Immature natural killer cell (primary cell): ENCODE measurements at regions not wholly inside any gene's neighbourhood (a gene's known extent, or its start where the extent isn't known, plus 50 kb on each side); places are given as distances from the start of the nearest gene placed in this dataset.
"Not testable (repeated sequence)": the region's sequence is repeated elsewhere in the genome, so short reads cannot be mapped to it uniquely, and the experiment has no call there.

Experiments used
- DNase-seq, 3 donors: peaks; one replicate each; pipeline ENCODE4 v3.0.0; 2022; ENCODE audit warnings: mixed read lengths in 1 of 3
- H3K27ac Mint-ChIP-seq, 6 donors: one replicate each; pipeline ENCODE4 v1.8.0; 2020; ENCODE audit warnings: mixed read lengths in 6 of 6, mild to moderate bottlenecking in 5 of 6, inconsistent platforms in 4 of 6, moderate library complexity in 3 of 6
- H3K27me3 Mint-ChIP-seq, 3 donors: one replicate each; pipeline ENCODE4 v1.8.0; 2020 to 2021; ENCODE audit warnings: low read depth in 3 of 3, mild to moderate bottlenecking in 3 of 3, mixed read lengths in 3 of 3, moderate library complexity in 3 of 3, inconsistent platforms in 1 of 3
- H3K36me3 Mint-ChIP-seq, 3 donors: one replicate each; pipeline ENCODE4 v1.8.0; 2020; ENCODE audit warnings: mixed read lengths in 3 of 3, inconsistent platforms in 2 of 3, mild to moderate bottlenecking in 2 of 3
- H3K4me1 Mint-ChIP-seq, 2 donors: one replicate each; pipeline ENCODE4 v1.8.0; 2020; ENCODE audit warnings: inconsistent platforms in 2 of 2, mild to moderate bottlenecking in 2 of 2, mixed read lengths in 2 of 2, moderate library complexity in 1 of 2
- H3K4me3 Mint-ChIP-seq, 5 donors: one replicate each; pipeline ENCODE4 v1.8.0; 2020; ENCODE audit warnings: mild to moderate bottlenecking in 5 of 5, mixed read lengths in 5 of 5, inconsistent platforms in 3 of 5, moderate library complexity in 3 of 5
- H3K9me3 Mint-ChIP-seq, 6 donors: one replicate each; pipeline ENCODE4 v1.8.0; 2020; ENCODE audit warnings: mild to moderate bottlenecking in 6 of 6, mixed read lengths in 6 of 6, inconsistent platforms in 4 of 6, moderate library complexity in 3 of 6

DNA sequence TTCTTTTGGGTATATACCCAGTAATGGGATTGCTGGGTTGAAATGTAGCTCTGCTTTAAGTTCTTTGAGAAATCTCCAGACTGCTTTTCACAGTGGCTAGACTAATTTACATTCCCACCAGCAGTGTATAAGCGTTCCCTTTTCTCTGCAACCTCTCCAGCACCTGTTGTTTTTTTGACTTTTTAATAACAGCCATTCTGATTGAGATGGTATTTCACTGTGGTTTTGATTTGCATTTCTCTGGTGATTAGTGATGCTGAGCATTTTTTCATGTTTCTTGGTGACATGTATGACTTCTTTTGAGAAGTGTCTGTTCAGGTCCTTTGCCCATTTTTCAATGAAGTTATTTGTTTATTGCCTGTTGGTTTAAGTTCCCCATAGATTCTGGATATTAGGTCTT lies 87.1 kb upstream of the TSC22D2 start:
- H3K9me3 Mint-ChIP-seq, H3K27ac Mint-ChIP-seq, H3K4me3 Mint-ChIP-seq, DNase-seq, H3K36me3 Mint-ChIP-seq, H3K4me1 Mint-ChIP-seq: not testable (repeated sequence)
- H3K27me3 Mint-ChIP-seq = peaks cover 3 to 11% (median 5%) of the 10 kb centered on the region in 3 donors

DNA sequence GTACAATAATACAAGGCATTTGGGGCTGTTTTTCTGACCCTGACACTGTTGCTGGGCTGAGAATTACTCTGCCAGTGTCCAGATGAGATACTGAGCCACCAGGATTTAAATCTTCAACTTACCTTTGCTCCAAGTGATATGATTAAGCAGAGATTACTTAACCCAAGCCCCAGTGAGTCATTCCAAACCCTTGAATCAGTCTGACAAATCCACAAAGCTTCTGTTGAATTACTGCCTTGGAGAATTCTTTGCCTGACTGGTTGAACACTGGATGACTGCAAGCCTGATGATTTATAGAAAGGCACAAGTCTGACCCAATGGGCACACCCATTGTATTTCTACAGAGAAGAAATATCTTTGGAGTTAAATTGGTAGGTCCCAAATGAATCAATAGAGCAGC lies 88.2 kb upstream of the TSC22D2 start:
- no peak for DNase-seq
- H3K27ac Mint-ChIP-seq = no peak overlapping the region
- H3K36me3 Mint-ChIP-seq = no peaks in the 10 kb centered on the region
- H3K4me3 Mint-ChIP-seq = no peak overlapping the region
- H3K27me3 Mint-ChIP-seq = peaks cover 3 to 9% (median 9%) of the 10 kb centered on the region in 3 donors
- no peaks in the 10 kb centered on the region for H3K4me1 Mint-ChIP-seq
- peaks cover 0 to 1% (median 0%) of the 10 kb centered on the region in 6 donors for H3K9me3 Mint-ChIP-seq

DNA sequence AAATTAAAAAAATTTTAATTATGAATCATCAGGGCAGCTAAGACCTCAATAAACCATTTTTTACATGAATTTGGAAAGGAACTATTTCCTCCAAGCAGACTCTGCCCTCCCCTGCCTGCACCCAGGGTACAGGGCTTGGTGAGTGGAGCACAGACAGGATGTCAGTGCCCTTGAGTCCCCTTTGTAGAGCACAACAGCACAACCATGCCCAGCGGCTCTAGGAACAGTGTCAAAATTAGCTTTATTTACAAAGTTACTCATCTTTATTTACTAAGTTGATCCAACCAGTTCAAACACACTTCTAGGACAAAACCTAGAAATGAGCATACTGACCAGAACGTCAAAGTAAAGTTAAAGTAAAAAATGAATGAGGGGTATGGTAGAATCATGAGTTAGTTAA lies 90.6 kb upstream of the TSC22D2 start:
- Mint-ChIP-seq H3K9me3 (peaks cover 0 to 1% (median 0%) of the 10 kb centered on the region in 6 donors), H3K4me3 (no peak overlapping the region), H3K27me3 (peaks cover 5 to 11% (median 5%) of the 10 kb centered on the region in 3 donors), H3K36me3 (no peaks in the 10 kb centered on the region), H3K4me1 (no peaks in the 10 kb centered on the region), H3K27ac (no peak overlapping the region)
- no peak for DNase-seq

DNA sequence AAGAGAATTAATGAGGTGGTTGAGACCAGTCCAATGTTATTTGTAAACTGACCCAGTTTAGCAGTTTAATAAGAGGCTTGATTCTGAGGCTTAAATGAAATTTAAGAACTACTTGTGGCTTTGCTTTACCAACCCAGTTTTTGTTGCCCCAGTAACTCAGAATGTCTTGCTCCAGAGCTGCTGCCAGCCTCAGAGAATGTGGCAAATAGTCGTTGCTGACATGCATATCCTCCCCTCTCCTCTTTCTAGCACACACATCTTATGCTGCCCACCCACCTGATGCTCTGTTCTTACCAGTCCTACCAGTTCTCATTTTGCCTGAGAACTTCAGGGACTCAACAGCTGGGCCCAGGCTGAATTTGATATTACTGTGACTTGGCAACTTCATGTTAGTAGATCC lies 92.4 kb upstream of the TSC22D2 start:
- no peak overlapping the region for H3K4me3 Mint-ChIP-seq
- no peak overlapping the region for H3K27ac Mint-ChIP-seq
- no peaks in the 10 kb centered on the region for H3K9me3 Mint-ChIP-seq
- peaks cover 0 to 11% (median 8%) of the 10 kb centered on the region in 3 donors for H3K27me3 Mint-ChIP-seq
- H3K4me1 Mint-ChIP-seq = no peaks in the 10 kb centered on the region
- DNase-seq = no peak
- H3K36me3 Mint-ChIP-seq = no peaks in the 10 kb centered on the region

DNA sequence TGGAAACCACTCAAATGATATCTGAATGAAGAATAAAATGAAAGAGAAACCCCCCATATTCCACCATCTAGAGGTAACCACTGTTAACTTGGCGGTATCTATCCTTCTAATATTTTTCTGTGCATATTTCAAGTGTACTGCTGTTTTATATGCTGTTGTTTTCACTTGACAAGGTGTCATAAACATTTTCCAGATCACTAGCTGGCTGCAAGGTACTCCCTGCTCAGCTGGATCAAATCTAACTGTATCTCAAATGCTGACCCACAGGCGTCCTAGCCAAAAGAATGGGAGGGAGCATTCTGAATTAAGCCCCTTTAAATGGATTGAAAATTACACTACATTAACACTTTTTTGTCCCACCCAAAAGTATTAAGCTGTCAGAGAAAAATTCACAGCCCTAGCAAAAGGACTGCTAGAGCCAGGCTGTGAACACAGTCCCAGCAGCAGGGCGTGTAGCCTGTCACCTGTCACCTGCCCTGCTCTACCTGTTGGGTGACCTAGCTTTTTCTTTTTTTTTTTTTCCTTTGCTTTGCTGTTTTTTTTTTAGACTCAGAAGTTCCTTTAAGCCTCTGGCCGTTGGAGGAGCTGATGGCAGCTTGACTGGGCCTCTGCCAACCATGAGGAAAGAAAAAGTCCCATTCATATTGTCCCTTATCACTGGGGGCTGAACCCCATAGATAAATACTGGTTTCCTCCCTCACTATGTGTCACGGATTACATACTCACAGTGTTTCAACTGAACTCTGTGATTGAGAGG lies 93.7 kb upstream of the TSC22D2 start:
- no peak overlapping the region for H3K27ac Mint-ChIP-seq
- peaks cover 0 to 11% (median 8%) of the 10 kb centered on the region in 3 donors for H3K27me3 Mint-ChIP-seq
- H3K4me3 Mint-ChIP-seq = no peak overlapping the region
- no peak for DNase-seq
- H3K9me3 Mint-ChIP-seq = no peaks in the 10 kb centered on the region
- no peaks in the 10 kb centered on the region for H3K36me3 Mint-ChIP-seq
- H3K4me1 Mint-ChIP-seq = no peaks in the 10 kb centered on the region

DNA sequence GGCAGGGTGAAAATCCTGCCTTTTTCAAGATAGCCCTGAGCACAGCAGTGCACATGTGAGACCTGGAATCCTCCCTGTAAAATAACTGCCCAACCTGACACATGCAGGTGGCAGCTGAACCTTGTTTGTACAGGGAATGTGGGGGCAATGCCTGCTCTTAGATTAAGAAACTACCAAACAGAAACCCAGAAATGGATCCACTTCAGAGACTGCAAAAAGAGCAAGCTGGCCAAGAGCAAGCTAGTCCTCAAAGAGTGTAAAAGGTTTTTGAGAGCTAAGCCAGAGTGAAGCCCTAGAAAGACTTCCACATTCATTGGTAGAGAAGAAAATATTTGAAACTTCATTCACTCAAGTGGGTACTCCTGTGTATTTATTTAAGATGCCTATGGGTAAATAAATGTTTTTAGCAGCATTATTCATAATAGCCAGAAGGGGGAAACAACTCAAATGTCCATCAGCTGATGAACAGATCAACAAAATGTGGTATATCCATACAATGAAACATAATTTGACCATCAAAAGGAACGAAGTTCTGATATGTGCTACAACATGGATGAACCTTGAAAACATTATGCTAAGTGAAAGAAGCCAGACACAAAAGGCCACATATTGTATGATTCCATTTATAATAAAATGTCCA lies 96.0 kb upstream of the TSC22D2 start:
- Mint-ChIP-seq H3K36me3 (no peaks in the 10 kb centered on the region), H3K27ac (no peak overlapping the region), H3K27me3 (peaks cover 0 to 14% (median 14%) of the 10 kb centered on the region in 3 donors), H3K9me3 (no peaks in the 10 kb centered on the region), H3K4me1 (no peaks in the 10 kb centered on the region), H3K4me3 (no peak overlapping the region)
- DNase-seq = no peak

DNA sequence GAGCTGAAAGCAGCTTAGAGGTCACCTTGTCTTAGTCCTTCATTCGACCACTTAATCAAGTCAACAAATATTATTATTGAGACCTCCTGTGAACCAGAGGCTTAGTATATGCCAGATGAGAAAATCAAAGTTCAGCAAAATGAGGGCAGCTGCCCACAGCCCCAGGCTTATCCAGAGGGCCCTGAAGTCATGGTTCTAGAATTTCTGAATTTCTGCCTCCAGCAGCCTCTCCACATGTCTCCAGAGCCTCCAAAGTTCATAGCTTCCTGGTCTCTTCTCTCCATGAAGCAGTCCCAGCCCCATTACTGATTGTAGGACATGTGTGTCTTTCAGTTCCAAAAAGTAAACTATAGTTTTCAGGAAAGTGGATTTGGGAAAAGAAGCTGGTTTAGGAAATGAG lies 96.9 kb upstream of the TSC22D2 start:
- no peak for DNase-seq
- H3K9me3 Mint-ChIP-seq = no peaks in the 10 kb centered on the region
- H3K36me3 Mint-ChIP-seq = no peaks in the 10 kb centered on the region
- H3K27me3 Mint-ChIP-seq = peaks cover 0 to 10% (median 10%) of the 10 kb centered on the region in 3 donors
- no peak overlapping the region for H3K27ac Mint-ChIP-seq
- no peaks in the 10 kb centered on the region for H3K4me1 Mint-ChIP-seq
- H3K4me3 Mint-ChIP-seq = no peak overlapping the region

DNA sequence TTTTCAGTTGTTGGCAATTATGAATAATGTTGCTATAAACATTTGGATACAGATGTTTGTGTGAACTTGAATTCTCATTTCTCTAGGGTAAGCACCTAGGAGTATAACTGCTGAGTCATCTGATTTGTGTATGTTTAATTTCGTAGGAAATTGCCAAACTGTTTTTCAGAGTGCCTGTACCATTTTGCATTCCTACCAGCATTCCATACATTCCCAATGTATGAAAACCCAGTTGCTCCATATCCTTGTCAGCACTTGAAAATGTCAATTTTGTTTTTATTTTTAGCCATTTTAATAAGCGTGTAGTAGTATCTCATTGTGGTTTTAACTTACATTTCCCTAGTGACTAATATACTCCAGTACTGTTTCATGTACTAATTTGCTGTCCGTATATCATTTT lies 98.5 kb upstream of the TSC22D2 start:
- no peaks in the 10 kb centered on the region for H3K9me3 Mint-ChIP-seq
- no peak overlapping the region for H3K4me3 Mint-ChIP-seq
- no peaks in the 10 kb centered on the region for H3K4me1 Mint-ChIP-seq
- no peaks in the 10 kb centered on the region for H3K36me3 Mint-ChIP-seq
- peaks cover 0 to 14% (median 2%) of the 10 kb centered on the region in 3 donors for H3K27me3 Mint-ChIP-seq
- H3K27ac Mint-ChIP-seq = no peak overlapping the region
- no peak for DNase-seq

DNA sequence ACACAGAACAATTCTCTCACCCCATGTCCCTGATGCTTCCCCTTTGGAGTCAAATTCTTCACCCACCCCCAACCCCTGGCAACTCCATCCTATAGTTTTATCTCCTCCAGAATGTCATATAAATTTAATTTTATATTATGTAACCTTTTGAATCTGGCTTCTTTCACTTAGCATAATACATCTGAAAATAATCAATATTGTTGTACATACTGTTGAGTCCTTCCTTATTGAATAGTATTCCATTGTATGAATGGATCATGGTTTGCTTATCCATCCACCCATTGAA lies 98.9 kb upstream of the TSC22D2 start:
- Mint-ChIP-seq H3K27me3 (peaks cover 0 to 14% (median 2%) of the 10 kb centered on the region in 3 donors), H3K36me3 (no peaks in the 10 kb centered on the region), H3K9me3 (no peaks in the 10 kb centered on the region), H3K4me3 (no peak overlapping the region), H3K27ac (no peak overlapping the region), H3K4me1 (no peaks in the 10 kb centered on the region)
- no peak for DNase-seq

DNA sequence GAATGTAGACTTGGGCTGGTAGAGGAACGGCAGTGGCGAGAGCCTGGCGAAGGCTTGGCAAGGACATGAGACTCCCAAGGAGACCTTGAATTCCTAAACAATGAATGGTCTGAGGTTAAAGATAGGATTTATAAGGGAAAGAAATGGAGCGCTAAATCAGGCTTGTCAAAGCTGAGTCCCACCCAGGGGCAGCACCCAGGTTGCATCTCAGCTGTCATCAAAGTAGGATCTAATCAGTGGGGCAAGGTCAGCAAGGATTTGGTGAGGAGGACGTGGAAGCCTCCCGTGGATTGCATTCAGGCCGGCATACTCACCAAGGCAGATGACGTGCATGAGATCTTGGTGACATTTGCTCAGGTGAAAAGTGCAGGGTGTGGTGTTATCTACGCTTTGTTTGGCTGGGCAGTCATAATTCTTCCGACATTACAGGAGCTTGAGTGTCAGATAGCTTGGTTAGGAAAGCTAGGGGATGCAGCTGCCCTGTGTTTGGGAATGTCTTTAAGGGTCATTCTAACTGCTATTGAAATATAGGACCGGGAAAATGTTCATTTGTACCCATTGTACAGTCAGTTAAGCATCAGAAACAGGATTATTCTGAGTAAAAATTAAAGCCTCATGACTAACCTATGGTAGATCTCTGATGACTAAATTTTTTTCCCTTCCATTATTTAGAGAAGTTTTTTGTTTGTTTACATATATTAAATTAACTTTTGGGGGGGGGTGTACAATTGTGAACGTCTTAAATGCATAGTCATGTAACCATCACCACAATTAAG lies 99.4 kb upstream of the TSC22D2 start:
- H3K4me1 Mint-ChIP-seq = no peaks in the 10 kb centered on the region
- no peaks in the 10 kb centered on the region for H3K9me3 Mint-ChIP-seq
- H3K4me3 Mint-ChIP-seq = no peak overlapping the region
- no peak for DNase-seq
- no peak overlapping the region for H3K27ac Mint-ChIP-seq
- peaks cover 0 to 12% (median 2%) of the 10 kb centered on the region in 3 donors for H3K27me3 Mint-ChIP-seq
- no peaks in the 10 kb centered on the region for H3K36me3 Mint-ChIP-seq

DNA sequence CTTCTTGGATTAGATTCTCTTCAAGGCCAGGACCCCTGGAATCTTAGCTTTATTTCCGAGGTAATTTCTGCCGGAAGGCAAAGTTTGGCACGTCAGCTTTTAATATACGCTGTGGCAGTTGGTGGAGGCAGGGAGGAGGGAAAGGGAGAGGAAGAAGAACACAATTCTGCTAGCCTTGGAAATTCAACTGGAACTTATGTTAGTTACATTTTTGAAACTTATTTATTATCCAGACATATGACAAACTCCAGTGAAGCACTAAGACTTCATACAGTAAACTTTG lies 100.1 kb upstream of the TSC22D2 start:
- Mint-ChIP-seq H3K27me3 (peaks cover 0 to 12% (median 2%) of the 10 kb centered on the region in 3 donors), H3K4me3 (no peak overlapping the region), H3K27ac (no peak overlapping the region), H3K4me1 (no peaks in the 10 kb centered on the region), H3K9me3 (no peaks in the 10 kb centered on the region), H3K36me3 (no peaks in the 10 kb centered on the region)
- DNase-seq = no peak

DNA sequence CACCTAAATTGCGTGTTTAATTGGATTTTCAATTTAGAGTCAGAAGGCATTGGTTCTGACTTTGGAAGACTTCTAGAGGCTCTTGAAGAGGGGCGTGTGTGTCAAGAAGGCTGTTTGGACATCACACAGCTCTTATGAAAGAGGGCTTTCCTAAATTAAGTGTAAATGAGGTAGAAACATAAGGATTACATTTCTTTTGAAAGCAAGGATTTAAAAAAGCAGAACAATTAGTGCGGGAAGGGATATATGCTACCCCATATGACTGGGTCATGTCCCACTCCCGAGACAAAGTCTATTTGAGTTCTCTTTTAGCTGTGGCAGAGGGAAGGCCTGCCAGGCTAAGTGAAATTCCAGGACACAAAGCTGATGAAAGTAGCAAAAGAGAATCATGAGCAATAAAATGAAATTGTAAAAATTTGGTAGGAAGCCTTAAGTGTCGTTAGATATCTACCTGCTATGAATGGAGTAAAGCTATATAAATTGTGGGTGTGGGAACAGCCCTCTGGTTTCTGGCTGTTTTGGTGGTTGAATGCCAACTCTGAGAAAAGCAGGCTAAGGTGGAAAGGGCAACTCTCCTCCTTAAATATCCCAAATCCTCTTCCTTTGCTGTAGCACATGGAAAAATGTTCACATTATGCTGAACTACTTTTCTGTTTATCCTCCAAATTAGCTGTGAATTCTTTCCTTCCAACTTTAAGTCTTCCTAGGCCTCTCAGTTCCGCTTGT lies 100.6 kb upstream of the TSC22D2 start:
- no peak for DNase-seq
- H3K27me3 Mint-ChIP-seq = peaks cover 2 to 12% (median 3%) of the 10 kb centered on the region in 3 donors
- H3K4me3 Mint-ChIP-seq = no peak overlapping the region
- no peak overlapping the region for H3K27ac Mint-ChIP-seq
- H3K4me1 Mint-ChIP-seq = no peaks in the 10 kb centered on the region
- no peaks in the 10 kb centered on the region for H3K36me3 Mint-ChIP-seq
- H3K9me3 Mint-ChIP-seq = no peaks in the 10 kb centered on the region

DNA sequence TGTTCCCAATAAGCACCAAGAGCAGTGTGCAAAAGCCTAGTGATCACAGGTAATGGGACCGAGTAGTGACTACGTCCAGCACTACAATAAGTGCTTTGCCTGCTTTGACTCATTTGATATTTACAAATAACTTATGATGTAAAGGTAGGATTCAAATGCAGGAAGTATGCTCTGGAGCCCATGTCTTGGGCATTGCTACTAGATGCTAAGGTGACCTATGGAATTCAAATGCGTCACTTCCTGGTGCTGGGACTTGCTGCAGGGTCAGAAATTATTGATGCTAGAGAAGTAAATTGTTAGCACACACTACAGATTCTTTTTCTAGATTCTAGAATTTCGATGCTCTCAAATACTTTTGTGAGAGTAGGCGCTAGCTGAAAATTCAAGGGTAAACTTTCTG lies 101.2 kb upstream of the TSC22D2 start:
- DNase-seq = no peak
- H3K4me1 Mint-ChIP-seq = no peaks in the 10 kb centered on the region
- no peaks in the 10 kb centered on the region for H3K9me3 Mint-ChIP-seq
- H3K27me3 Mint-ChIP-seq = peaks cover 2 to 13% (median 5%) of the 10 kb centered on the region in 3 donors
- H3K27ac Mint-ChIP-seq = no peak overlapping the region
- H3K36me3 Mint-ChIP-seq = no peaks in the 10 kb centered on the region
- no peak overlapping the region for H3K4me3 Mint-ChIP-seq

DNA sequence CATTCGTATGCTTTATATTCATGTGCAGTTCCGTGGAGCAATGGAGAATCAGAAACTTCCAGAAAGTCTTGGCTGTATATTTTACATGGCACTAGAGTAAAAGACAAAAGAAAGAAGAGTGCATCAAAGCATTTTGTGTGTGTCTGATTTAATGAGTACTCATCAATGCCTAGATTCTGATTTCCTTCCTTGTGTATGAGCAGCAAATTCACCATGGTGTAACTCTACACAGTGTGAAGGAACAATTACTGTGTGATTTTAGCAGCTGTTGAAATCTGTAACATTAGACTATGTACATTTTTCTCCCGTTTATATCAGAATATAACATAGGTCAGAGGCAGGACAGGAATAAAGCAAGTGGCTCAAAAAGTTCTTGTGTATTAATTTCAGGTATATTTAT lies 102.0 kb upstream of the TSC22D2 start:
- Mint-ChIP-seq H3K4me1 (no peaks in the 10 kb centered on the region), H3K27me3 (peaks cover 4 to 11% (median 5%) of the 10 kb centered on the region in 3 donors), H3K9me3 (no peaks in the 10 kb centered on the region), H3K36me3 (no peaks in the 10 kb centered on the region), H3K27ac (no peak overlapping the region), H3K4me3 (no peak overlapping the region)
- no peak for DNase-seq
